Epithelial cell of proximal tubule (primary cell): ENCODE measurements at regions not wholly inside any gene's neighbourhood (a gene's known extent, or its start where the extent isn't known, plus 50 kb on each side); places are given as distances from the start of the nearest gene placed in this dataset.

ENCODE experiments used
- DNase-seq: peaks from one replicate; pipeline ENCODE4 v3.0.0-alpha.2; 2011; ENCODE audit warnings: low read depth
- H3K4me3 ChIP-seq: 2 replicates; pipeline ENCODE4 v1.5.1; 2011; ENCODE audit warnings: low read depth, mild to moderate bottlenecking, low read length
- TF ChIP-seq, protein P1 (sequence below): conservative IDR thresholded peaks from 2 replicates; pipeline ENCODE4 v1.5.1; 2012; ENCODE audit warnings: low read depth, mild to moderate bottlenecking, low read length

DNA sequence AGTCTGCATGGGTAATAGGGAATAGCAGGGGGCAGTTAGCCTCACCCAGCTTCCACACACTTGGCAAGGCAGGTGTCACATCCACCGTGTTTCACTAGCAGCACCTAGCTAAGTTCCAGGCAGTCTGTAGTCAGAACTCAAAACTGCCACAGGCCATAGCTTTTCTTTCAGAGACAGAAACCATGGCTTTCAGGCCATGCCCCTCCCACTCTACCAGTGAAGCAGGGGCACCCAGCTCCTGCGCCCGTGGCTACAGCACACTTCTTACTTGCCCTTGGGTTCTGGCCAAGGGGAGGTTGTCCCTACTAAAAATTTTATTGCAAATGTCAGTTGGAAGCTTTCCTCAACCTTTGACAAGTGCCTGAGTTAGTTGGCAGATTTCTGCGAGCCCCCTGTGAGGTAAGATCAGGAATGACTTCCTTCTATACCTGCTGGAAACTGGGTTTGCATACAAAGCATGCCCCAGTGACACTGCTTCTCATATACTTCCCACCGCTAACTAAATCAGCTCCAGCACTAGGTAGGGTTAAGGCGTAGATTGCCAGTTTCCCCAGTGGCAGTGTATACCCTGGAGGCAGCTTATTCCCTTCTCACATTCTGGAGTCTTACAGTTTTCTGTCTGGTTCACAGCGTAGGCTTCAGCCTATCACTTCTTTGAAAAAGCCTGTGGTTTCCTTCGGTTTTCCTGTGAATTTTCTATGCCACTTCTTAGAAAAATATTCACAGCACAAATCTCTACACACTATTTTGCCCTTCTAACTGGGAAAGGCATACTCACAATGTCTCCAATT, 139.0 kb upstream of the LUZP2 start:
- H3K4me3 ChIP-seq: no peak overlapping the region
- TF ChIP-seq, protein P1, sequence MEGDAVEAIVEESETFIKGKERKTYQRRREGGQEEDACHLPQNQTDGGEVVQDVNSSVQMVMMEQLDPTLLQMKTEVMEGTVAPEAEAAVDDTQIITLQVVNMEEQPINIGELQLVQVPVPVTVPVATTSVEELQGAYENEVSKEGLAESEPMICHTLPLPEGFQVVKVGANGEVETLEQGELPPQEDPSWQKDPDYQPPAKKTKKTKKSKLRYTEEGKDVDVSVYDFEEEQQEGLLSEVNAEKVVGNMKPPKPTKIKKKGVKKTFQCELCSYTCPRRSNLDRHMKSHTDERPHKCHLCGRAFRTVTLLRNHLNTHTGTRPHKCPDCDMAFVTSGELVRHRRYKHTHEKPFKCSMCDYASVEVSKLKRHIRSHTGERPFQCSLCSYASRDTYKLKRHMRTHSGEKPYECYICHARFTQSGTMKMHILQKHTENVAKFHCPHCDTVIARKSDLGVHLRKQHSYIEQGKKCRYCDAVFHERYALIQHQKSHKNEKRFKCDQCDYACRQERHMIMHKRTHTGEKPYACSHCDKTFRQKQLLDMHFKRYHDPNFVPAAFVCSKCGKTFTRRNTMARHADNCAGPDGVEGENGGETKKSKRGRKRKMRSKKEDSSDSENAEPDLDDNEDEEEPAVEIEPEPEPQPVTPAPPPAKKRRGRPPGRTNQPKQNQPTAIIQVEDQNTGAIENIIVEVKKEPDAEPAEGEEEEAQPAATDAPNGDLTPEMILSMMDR: no peak
- DNase-seq: no peak

DNA sequence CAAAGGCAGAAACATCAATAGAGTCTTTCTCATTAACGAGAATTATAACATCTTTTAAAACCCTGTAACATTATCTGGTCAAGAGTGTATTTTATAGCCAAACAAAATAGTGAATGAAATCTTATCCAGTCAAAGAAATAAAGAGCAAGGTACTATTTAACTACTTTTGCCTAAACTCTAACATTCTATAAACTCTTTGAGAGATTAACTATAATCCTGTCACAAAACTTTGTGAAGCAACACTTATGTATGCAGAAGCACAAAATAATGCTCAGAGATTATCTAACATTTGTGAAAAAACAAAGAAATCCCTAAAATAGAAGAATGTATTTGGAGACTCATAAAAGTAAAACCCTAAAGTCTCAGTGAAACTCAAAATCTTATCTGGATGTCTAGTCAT, 124.4 kb upstream of the LUZP2 start:
- no peak for DNase-seq
- TF ChIP-seq, protein P1: no peak
- H3K4me3 ChIP-seq: no peak overlapping the region

DNA sequence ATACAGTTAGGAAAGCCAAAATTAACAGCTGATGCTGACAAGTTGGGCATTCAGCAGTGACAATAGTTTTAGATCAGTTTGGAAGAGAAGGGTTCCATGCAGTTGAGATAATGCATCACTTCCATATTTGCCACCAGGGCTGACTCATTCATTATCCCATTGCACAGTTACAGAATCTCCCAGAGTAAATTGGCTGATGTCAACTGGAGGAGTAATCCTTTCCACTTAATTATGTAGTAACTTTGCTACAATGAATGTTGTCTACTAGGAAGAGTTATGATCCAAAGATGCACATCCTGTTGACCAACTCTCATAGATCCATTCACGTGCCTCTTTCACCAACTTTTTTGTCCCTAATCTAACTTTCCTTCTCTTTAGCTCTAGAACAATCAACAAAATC, 123.3 kb upstream of the LUZP2 start:
- TF ChIP-seq, protein P1: no peak
- H3K4me3 ChIP-seq: no peak overlapping the region
- no peak for DNase-seq

DNA sequence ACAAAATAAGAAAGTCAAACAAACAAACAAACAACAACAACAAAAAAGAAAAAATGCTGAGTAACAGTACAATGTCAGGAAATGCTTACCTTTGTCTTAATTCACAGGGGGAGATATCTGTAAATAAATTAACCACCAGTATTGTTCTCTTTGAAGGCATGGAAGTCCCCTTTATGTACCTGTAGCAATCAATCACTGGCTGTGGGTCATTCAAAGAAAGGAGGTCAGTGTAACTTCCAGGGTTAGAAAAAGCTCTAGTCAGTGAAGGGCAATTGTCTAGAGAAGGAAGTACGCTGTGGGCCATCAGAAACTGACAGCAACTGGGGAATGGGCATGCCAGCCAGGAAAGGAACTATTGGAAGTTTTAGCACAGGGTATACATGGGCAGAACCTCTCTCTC, 121.5 kb upstream of the LUZP2 start:
- no peak for DNase-seq
- TF ChIP-seq, protein P1: no peak

DNA sequence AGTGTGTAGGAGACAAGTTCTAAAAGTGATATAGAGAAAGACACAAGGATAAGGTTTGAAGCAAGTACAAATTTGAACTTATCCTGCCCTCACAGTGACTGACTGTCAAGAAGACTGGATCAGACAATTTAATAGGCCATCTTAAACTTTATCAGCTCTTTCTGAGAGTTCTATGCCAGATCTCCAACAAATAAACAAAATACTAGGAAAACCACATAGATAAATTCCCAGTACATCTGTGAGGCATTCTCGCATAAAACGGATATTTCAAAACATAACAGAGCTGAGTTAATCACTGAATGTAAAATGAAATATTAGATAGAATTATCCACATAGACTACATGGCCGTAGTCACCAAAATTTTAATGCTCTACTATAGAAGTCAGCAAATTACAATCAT, 120.9 kb upstream of the LUZP2 start:
- no peak for DNase-seq
- TF ChIP-seq, protein P1: no peak
- H3K4me3 ChIP-seq: no peak overlapping the region

More for the DNA sequence above, 121.5 kb upstream of the LUZP2 start:
- H3K4me3 ChIP-seq: no peak overlapping the region

DNA sequence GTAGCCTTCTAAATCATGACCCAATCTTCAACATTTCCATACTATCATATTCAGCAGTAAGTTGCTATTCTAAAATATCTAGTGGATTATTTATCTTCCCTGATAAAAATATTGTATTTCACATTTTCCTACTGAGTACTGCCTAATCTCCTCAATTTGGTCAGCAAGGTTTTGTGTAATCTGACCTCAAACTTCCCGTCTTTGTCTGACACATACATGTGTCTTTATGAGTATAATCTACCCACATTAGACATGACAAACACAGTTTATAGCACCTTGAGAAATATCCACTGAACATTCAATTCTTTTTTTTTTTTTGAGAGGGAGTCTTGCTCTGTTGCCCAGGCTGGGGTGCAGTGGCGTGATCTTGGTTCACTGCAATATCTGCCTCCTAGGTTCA, 113.7 kb upstream of the LUZP2 start:
- TF ChIP-seq, protein P1: no peak
- DNase-seq: no peak
- no peak overlapping the region for H3K4me3 ChIP-seq

DNA sequence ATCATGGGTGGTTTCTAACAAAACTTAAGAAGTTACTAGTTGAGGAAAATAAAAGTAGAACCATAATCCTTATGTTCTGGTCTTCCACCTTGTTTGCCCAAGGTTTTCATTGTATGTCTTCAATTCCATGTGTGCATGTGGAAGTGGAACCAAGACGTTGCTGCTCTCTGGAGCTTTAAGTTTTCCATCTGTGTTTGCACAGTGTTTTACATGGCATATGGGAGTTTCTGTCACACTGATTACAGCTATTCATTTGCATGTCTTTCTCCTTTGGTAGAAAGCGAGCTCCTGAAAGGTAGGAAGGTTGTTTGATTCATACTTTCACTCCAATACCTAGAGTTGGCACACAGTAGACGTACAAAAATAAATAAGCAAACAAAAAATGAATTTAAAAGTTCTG, 112.6 kb upstream of the LUZP2 start:
- no peak overlapping the region for H3K4me3 ChIP-seq
- DNase-seq: no peak
- TF ChIP-seq, protein P1: no peak
